ENCODE measurements at regions not wholly inside any gene's neighbourhood (a gene's known extent, or its start where the extent isn't known, plus 50 kb on each side); places are given as distances from the start of the nearest gene placed in this dataset.

DNA sequence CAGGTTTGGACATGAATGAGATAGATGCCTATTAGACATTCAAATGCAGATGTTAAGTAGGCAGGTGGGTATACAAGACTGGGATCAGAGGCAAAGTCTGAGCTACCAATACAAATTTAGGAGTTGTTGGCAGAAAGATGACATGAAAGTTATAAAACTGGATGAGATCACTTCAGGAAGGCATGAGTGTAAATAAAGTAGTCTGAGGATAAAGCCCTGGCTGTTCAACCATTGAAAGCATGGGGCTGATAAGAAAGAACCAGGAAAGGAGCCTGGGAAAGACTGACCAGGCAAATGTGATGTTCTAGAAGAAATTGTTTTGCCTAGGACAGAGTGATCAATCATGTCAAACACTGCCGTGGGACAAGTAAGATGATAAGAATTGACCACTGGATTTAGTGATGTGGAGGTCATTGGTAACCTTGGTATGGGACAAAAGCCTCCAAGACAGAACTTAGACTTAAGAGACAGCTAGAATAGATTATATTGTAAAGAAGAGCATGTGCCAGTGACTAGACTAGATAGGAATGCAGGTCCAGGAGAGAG lies 98.5 kb downstream of the EHF start:
- TF ChIP-seq, protein P1, sequence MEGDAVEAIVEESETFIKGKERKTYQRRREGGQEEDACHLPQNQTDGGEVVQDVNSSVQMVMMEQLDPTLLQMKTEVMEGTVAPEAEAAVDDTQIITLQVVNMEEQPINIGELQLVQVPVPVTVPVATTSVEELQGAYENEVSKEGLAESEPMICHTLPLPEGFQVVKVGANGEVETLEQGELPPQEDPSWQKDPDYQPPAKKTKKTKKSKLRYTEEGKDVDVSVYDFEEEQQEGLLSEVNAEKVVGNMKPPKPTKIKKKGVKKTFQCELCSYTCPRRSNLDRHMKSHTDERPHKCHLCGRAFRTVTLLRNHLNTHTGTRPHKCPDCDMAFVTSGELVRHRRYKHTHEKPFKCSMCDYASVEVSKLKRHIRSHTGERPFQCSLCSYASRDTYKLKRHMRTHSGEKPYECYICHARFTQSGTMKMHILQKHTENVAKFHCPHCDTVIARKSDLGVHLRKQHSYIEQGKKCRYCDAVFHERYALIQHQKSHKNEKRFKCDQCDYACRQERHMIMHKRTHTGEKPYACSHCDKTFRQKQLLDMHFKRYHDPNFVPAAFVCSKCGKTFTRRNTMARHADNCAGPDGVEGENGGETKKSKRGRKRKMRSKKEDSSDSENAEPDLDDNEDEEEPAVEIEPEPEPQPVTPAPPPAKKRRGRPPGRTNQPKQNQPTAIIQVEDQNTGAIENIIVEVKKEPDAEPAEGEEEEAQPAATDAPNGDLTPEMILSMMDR (IDR thresholded peaks at IDR 0.05; ENCODE audit: low read depth, low read length), result no peak
- TF ChIP-seq POLR2A (IDR thresholded peaks at IDR 0.05; ENCODE audit: extremely low read depth, insufficient read length) (no peak), MYC (IDR thresholded peaks at IDR 0.05; ENCODE audit: low read depth, low read length) (no peak)
- TF ChIP-seq, protein P2, sequence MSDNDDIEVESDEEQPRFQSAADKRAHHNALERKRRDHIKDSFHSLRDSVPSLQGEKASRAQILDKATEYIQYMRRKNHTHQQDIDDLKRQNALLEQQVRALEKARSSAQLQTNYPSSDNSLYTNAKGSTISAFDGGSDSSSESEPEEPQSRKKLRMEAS (IDR thresholded peaks at IDR 0.05; ENCODE audit: low read depth, low read length), result no peak
